ENCODE measurements at regions not wholly inside any gene's neighbourhood (a gene's known extent, or its start where the extent isn't known, plus 50 kb on each side); places are given as distances from the start of the nearest gene placed in this dataset.

DNA sequence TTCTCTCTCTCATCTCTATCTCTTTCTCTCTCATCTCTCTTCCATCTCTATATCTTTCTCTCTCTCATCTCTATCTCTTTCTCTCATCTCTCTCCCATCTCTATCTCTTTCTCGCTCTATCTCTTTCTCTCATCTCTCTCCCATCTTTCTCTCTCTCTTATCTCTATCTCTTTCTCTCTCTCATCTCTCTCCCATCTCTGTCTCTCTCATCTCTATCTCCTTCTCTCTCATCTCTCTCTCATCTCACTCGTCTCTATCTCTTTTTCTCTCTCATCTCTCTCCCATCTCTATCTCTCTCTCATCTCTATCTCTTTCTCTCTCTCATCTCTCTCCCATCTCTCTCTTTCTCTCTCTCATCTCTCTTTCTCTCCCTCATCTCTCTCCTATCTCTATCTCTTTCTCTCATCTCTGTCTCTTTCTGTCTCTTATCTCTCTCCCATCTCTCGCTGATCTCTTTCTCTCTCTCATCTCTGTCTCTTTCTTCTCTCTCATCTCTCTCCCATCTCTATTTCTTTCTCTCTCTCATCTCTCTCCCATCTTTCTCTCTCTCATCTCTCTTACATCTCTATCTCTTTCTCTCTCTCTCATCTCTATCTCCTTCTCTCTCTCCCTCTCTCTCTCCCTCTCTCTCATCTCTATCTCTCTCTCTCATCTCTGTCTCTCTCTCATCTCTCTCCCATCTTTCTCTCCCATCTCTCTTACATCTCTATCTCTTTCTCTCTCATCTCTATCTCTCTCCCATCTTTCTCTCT, 388.7 kb downstream of the NPHP4 start:
- no peak for TF ChIP-seq POLR2A (IDR thresholded peaks at IDR 0.05)
- TF ChIP-seq, protein P1, sequence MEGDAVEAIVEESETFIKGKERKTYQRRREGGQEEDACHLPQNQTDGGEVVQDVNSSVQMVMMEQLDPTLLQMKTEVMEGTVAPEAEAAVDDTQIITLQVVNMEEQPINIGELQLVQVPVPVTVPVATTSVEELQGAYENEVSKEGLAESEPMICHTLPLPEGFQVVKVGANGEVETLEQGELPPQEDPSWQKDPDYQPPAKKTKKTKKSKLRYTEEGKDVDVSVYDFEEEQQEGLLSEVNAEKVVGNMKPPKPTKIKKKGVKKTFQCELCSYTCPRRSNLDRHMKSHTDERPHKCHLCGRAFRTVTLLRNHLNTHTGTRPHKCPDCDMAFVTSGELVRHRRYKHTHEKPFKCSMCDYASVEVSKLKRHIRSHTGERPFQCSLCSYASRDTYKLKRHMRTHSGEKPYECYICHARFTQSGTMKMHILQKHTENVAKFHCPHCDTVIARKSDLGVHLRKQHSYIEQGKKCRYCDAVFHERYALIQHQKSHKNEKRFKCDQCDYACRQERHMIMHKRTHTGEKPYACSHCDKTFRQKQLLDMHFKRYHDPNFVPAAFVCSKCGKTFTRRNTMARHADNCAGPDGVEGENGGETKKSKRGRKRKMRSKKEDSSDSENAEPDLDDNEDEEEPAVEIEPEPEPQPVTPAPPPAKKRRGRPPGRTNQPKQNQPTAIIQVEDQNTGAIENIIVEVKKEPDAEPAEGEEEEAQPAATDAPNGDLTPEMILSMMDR (IDR thresholded peaks at IDR 0.05 in 4 of 5, conservative IDR thresholded peaks at IDR 0.05 in 1 of 5): no peak

All from gastrocnemius medialis (tissue), 4 donors.